Heart right ventricle (tissue), 16 donors: ENCODE measurements at regions not wholly inside any gene's neighbourhood (a gene's known extent, or its start where the extent isn't known, plus 50 kb on each side); places are given as distances from the start of the nearest gene placed in this dataset.

Experiments
- ATAC-seq, 8 donors: fragments of 200-7000 bp; cut with Tn5 transposase; one replicate each; pipeline ENCODE4 v1.9.1; 2020; ENCODE audit warnings: mild to moderate bottlenecking in 8 of 8, moderate library complexity in 8 of 8, moderate number of reproducible peaks in 1 of 8
- DNase-seq, 2 donors: peaks; one replicate each; pipeline ENCODE4 v3.0.0-alpha.2; 2020
- H3K27ac ChIP-seq, 10 donors: fragments of 200-600 bp; sonication (generic) in 2 of 10; one replicate each; pipeline versions ENCODE4 v1.5.0 to v1.8.0; 2020 to 2022; ENCODE audit warnings: mild to moderate bottlenecking in 3 of 10
- H3K27me3 ChIP-seq, 7 donors: fragments of 200-600 bp; one replicate each; pipeline ENCODE4 v1.8.0; 2021 to 2022; ENCODE audit warnings: mild to moderate bottlenecking in 2 of 7
- H3K36me3 ChIP-seq, 9 donors: fragments of 200-600 bp; sonication (generic) in 1 of 9; one replicate each; pipeline versions ENCODE4 v1.5.0 to v1.8.0; 2020 to 2022; ENCODE audit warnings: mild to moderate bottlenecking in 2 of 9
- H3K4me1 ChIP-seq, 9 donors: fragments of 200-600 bp; sonication (generic) in 1 of 9; one replicate each; pipeline versions ENCODE4 v1.5.0 to v1.8.0; 2020 to 2022; ENCODE audit warnings: mild to moderate bottlenecking in 4 of 9
- H3K4me3 ChIP-seq, 10 donors: fragments of 200-600 bp; sonication (generic) in 2 of 10; one replicate each; pipeline versions ENCODE4 v1.5.0 to v1.8.0; 2020 to 2022; ENCODE audit warnings: mild to moderate bottlenecking in 7 of 10, moderate library complexity in 2 of 10
- H3K9me3 ChIP-seq, 11 donors: fragments of 200-600 bp in 10 of 11; sonication (generic) in 2 of 11; one replicate each; pipeline versions ENCODE4 v1.5.0 to v1.8.0; 2013 to 2022; ENCODE audit warnings: mild to moderate bottlenecking in 2 of 11, control low read depth in 1 of 11, moderate library complexity in 1 of 11
- CTCF ChIP-seq, 9 donors: fragments of 200-600 bp; sonication (generic) in 2 of 9; IDR thresholded peaks; one replicate each; pipeline versions ENCODE4 v1.5.0 to v1.8.0; 2021 to 2022; ENCODE audit warnings: antibody characterized with exemption in 9 of 9, mild to moderate bottlenecking in 5 of 9, moderate library complexity in 1 of 9
- WGBS, 2 donors: extraction: QIAGEN DNeasy Blood & Tissue Kit; methylation state at CpG; one replicate each; pipeline ENCODE4 v1.1.7; 2013; ENCODE audit warnings: inconsistent platforms in 1 of 2; 5-methylcytosine and 5-hydroxymethylcytosine counted together
- intact Hi-C, 10 donors: fragments of 100-400 bp; cut with DNase I; formaldehyde crosslinking; loops; one replicate each; pipeline versions ENCODE4 v1.11.1 to v1.14.2; 2022
- donor health status: Arrhythmogenic right ventricular cardiomyopathy.
- donor health status: ischemic (EF 13 %, LVEDD 7.1; RV severe dilation, severe dysfunction).
- donor health status: healthy with polysubstance abuse.
- donor health status: DM: no; HTN: yes; CAD: no.
- donor health status: DM: no; HTN: no; CAD: no.
- donor health status: ischemic (EF 25% LVEDD 6.9; RV normal size, moderate dysfunction).
- donor health status: ischemic (EF 25% LVEDD 5.7; RV mildly dilated, moderate dysfunction).
- donor health status: healthy.
- donor health status: DM: yes; HTN: yes; CAD: no.
- donor health status: Ischemic cardiomyopathy.
- donor health status: ischemic (EF 35%, LVEDD 5.7; RV mildly dilated, moderate dysfunction).
- donor health status: nonischemic (EF 11% LVEDD 7.7; RV severe dilation, severe dysfunction).
- donor health status: DM: yes; HTN: yes; CAD: no.
- donor health status: PGD.
- donor health status: ischemic (EF 29% LVEDD 5.4; RV normal size, mild dysfunction).
- donor health status: nonischemic (EF 23%, LVEDD 6.1; RV moderate dilation, normal function).

DNA sequence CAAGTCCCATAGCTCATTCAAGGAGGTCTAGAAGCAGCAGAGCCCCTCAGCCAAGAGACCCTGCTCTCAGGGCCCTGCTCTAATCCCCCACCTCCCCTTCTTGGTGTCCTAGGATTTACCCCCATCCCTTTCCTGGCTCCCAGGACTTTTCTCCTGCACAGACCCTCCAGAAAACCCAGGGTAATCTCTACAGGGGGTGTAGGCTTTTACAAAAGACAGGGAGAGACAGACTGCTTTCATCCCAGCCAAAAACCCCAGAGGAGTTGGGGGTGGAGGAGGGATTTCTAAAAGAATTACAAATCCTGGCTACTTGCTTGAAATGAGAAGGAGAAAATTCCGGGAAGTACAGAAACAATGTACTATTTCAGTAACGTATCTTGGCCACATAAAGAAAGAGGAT lies 133.3 kb downstream of the TNFSF13B start:
- Histone ChIP-seq H3K27ac (no peak overlapping the region), H3K27me3 (peaks cover 0 to 3% (median 0%) of the 10 kb centered on the region in 7 donors), H3K9me3 (no peaks in the 10 kb centered on the region), H3K4me3 (no peak overlapping the region), H3K36me3 (no peaks in the 10 kb centered on the region), H3K4me1 (no peaks in the 10 kb centered on the region)
- ATAC-seq (no peak), DNase-seq (no peak)
- TF ChIP-seq CTCF (IDR thresholded peaks at IDR 0.05), result no peak
- 52 to 57% methylated on average over 2 of the region's 2 CpGs for WGBS, 2 donors
- intact Hi-C loops, result no loop called here

DNA sequence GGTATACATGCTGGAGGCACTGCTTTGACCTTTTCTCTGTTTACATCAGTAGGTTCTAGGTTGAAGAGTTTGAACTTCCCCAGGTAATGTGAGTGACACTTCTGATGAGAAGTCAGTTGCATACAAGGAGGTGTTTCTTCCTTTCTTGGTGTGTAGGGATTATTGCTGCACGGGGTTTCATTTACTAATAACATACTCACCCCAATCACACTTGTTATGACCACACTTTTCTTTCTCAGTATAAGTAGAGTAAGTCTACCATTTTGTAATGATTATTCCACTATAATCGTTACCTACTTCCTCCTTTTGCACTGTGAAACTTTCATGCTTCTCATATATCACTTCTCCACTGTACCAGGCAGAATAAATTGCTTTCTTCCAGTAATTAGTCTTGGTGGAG lies 138.0 kb downstream of the TNFSF13B start:
- H3K4me1 ChIP-seq, result no peaks in the 10 kb centered on the region
- no peaks in the 10 kb centered on the region for H3K27me3 ChIP-seq
- DNase-seq (no peak), ATAC-seq (no peak)
- no peaks in the 10 kb centered on the region for H3K36me3 ChIP-seq
- no peak overlapping the region for H3K27ac ChIP-seq
- WGBS, 2 donors, result 76 to 83% methylated on average over 2 of the region's 2 CpGs
- H3K9me3 ChIP-seq, result no peaks in the 10 kb centered on the region
- intact Hi-C loops, result no loop called here
- H3K4me3 ChIP-seq, result no peak overlapping the region
- no peak for TF ChIP-seq CTCF (IDR thresholded peaks at IDR 0.05)

GRCh38 chr13:108408672-108409071 lies 139.2 kb downstream of the TNFSF13B start:
- H3K27me3 ChIP-seq, result no peaks in the 10 kb centered on the region
- DNase-seq (no peak), ATAC-seq (no peak)
- no peaks in the 10 kb centered on the region for H3K36me3 ChIP-seq
- no peak overlapping the region for H3K4me3 ChIP-seq
- 18 to 28% methylated on average over 2 of the region's 2 CpGs for WGBS, 2 donors
- H3K9me3 ChIP-seq, result peaks cover 0 to 6% (median 0%) of the 10 kb centered on the region in 11 donors
- intact Hi-C loops, result no loop called here
- H3K4me1 ChIP-seq, result no peaks in the 10 kb centered on the region
- no peak for TF ChIP-seq CTCF (IDR thresholded peaks at IDR 0.05)
- H3K27ac ChIP-seq, result no peak overlapping the region

DNA sequence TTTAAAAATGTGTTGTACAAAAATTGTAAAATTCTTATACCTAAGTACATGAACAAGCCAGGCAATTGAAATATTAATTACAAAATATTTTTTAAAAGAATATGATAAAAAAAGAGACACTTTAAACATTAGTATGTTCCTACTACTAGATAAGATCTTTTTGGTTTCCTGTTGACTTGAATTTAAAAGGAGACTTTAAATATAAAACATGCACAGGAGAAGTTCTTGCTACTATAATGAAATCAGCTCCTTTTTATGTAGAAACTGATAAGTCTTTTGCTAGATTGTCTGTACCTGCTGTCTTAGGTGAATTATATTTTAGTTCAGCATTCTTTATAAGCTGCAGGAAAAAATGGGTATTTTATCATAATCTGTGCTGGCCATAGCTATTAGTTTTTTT lies 140.2 kb downstream of the TNFSF13B start:
- intact Hi-C loops, result no loop called here
- peaks cover 0 to 7% (median 0%) of the 10 kb centered on the region in 11 donors for H3K9me3 ChIP-seq
- TF ChIP-seq CTCF (IDR thresholded peaks at IDR 0.05), result no peak
- no peak overlapping the region for H3K4me3 ChIP-seq
- DNase-seq (no peak), ATAC-seq (no peak)
- no peaks in the 10 kb centered on the region for H3K36me3 ChIP-seq
- H3K4me1 ChIP-seq, result no peaks in the 10 kb centered on the region
- no peak overlapping the region for H3K27ac ChIP-seq
- H3K27me3 ChIP-seq, result no peaks in the 10 kb centered on the region

DNA sequence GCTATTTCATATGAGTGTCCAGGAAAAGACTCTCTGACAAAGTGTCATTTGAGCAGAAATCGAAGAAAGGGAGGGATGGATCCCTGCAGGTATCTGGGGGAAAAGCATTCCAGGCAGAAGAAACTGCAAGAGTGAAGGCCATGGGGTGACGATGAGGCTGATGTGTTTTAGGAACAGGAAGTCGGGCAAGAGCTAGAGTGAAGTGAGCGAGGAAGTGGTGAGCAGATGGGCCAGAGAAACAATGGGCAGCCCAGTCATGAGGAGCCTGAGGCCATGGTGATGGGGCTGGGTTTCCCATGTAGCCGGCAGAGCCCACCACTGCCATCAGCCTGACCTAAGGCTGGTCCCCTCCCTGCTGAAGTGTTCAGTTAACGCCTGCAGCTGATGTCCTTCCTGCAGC lies 150.2 kb downstream of the TNFSF13B start:
- Histone ChIP-seq H3K27ac (no peak overlapping the region), H3K27me3 (peaks cover 0 to 3% (median 0%) of the 10 kb centered on the region in 7 donors), H3K36me3 (no peaks in the 10 kb centered on the region), H3K4me1 (no peaks in the 10 kb centered on the region), H3K9me3 (no peaks in the 10 kb centered on the region), H3K4me3 (no peak overlapping the region)
- TF ChIP-seq CTCF (IDR thresholded peaks at IDR 0.05), result no peak
- intact Hi-C loops, result no loop called here
- DNase-seq, result no peak
- WGBS, 2 donors, result 68 to 72% methylated on average over 6 of the region's 6 CpGs
- no peak for ATAC-seq
